Natural killer cell (primary cell): ENCODE measurements at regions not wholly inside any gene's neighbourhood (a gene's known extent, or its start where the extent isn't known, plus 50 kb on each side); places are given as distances from the start of the nearest gene placed in this dataset.
"Not testable (repeated sequence)": the region's sequence is repeated elsewhere in the genome, so short reads cannot be mapped to it uniquely, and the experiment has no call there.

Experiments used
- ATAC-seq, 3 donors: fragments of 150-1000 bp in 2 of 3; fragments of 200-7000 bp in 1 of 3; cut with Tn5 transposase; 1 replicate in 1 of 3; 2 replicates in 2 of 3; pipeline ENCODE4 v1.10.0; 2021; ENCODE audit warnings: mild to moderate bottlenecking in 2 of 3, moderate library complexity in 2 of 3
- DNase-seq, 2 donors: peaks; one replicate each; pipeline versions ENCODE4 v3.0.0 to v3.0.0-alpha.2; 2013 to 2021; ENCODE audit warnings: mixed read lengths in 1 of 2
- H3K27ac ChIP-seq: one replicate; pipeline ENCODE4 v1.5.1; 2013; ENCODE audit warnings: mild to moderate bottlenecking, low read length
- H3K27me3 ChIP-seq: one replicate; pipeline ENCODE4 v1.6.1; 2013; ENCODE audit warnings: low read length; ENCODE audit not compliant: control insufficient read depth, insufficient read depth
- H3K36me3 ChIP-seq: one replicate; pipeline ENCODE4 v1.6.1; 2013; ENCODE audit warnings: low read length; ENCODE audit not compliant: control insufficient read depth, insufficient read depth
- H3K4me1 ChIP-seq: one replicate; pipeline ENCODE4 v1.6.1; 2013; ENCODE audit warnings: low read length; ENCODE audit not compliant: control insufficient read depth, insufficient read depth
- H3K4me3 ChIP-seq: one replicate; pipeline ENCODE4 v1.5.1; 2013; ENCODE audit warnings: low read length
- H3K9me3 ChIP-seq: one replicate; pipeline ENCODE4 v1.6.1; 2013; ENCODE audit warnings: low read length; ENCODE audit not compliant: control insufficient read depth, insufficient read depth
- H3K27ac Mint-ChIP-seq, 2 donors: one replicate each; pipeline ENCODE4 v1.8.0; 2022; ENCODE audit warnings: mild to moderate bottlenecking in 2 of 2, mixed read lengths in 2 of 2, moderate library complexity in 1 of 2
- H3K27me3 Mint-ChIP-seq, 2 donors: one replicate each; pipeline ENCODE4 v1.8.0; 2022; ENCODE audit warnings: low read depth in 2 of 2, mixed read lengths in 2 of 2
- H3K36me3 Mint-ChIP-seq: one replicate; pipeline ENCODE4 v1.8.0; 2022; ENCODE audit warnings: mixed read lengths
- H3K4me1 Mint-ChIP-seq, 2 donors: one replicate each; pipeline ENCODE4 v1.8.0; 2022; ENCODE audit warnings: mixed read lengths in 2 of 2
- H3K4me3 Mint-ChIP-seq: one replicate; pipeline ENCODE4 v1.8.0; 2022; ENCODE audit warnings: mild to moderate bottlenecking, moderate library complexity, mixed read lengths
- H3K9me3 Mint-ChIP-seq, 2 donors: one replicate each; pipeline ENCODE4 v1.8.0; 2022; ENCODE audit warnings: mixed read lengths in 2 of 2
- WGBS: methylation state at CpG from one replicate; pipeline ENCODE4 v1.1.7; 2013; ENCODE audit warnings: missing lambda C conversion rate; ENCODE audit not compliant: insufficient coverage; 5-methylcytosine and 5-hydroxymethylcytosine counted together
- intact Hi-C: fragments of 100-400 bp; cut with micrococcal nuclease; formaldehyde crosslinking; loops from one replicate; pipeline ENCODE4 v1.14.2; 2022
- TF ChIP-seq, protein P1 (sequence below): fragments of 200-600 bp; IDR thresholded peaks from one replicate; pipeline ENCODE4 v1.8.0; 2022; ENCODE audit warnings: antibody characterized with exemption

DNA sequence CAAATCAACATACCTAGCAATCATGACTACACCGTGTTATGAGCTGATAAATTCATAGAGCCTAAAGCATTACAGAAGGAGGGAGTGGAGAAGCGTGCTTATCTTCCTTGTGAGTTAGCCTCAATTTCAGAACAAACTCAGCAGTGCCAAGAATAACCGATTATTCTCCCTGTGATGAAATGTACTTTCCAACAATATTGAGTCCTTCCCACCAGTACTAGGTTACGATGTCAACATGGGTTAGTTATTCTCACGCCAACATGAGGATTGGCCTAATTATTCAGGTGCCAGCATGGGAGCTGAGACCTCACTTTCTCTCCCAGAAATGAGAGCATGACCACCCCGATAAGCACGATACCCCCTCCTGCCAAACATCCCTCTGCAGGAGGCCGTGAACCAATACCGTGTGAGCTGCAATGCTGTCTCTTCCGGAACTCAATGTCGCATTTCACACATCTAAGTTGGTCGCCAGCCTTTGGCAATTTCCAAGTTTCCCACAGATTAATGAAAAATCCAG, 193.7 kb downstream of the ENC1 start:
- no peaks in the 10 kb centered on the region for H3K36me3 Mint-ChIP-seq
- H3K4me1 ChIP-seq = no peaks in the 10 kb centered on the region
- WGBS = 91% methylated on average over 12 of the region's 12 CpGs
- no peaks in the 10 kb centered on the region for H3K9me3 Mint-ChIP-seq
- H3K27ac Mint-ChIP-seq = no peak overlapping the region
- intact Hi-C loops = no loop called here
- H3K27me3 Mint-ChIP-seq = peaks cover under 1 to 4% of the 10 kb centered on the region in 2 donors
- no peaks in the 10 kb centered on the region for H3K9me3 ChIP-seq
- TF ChIP-seq, protein P1, sequence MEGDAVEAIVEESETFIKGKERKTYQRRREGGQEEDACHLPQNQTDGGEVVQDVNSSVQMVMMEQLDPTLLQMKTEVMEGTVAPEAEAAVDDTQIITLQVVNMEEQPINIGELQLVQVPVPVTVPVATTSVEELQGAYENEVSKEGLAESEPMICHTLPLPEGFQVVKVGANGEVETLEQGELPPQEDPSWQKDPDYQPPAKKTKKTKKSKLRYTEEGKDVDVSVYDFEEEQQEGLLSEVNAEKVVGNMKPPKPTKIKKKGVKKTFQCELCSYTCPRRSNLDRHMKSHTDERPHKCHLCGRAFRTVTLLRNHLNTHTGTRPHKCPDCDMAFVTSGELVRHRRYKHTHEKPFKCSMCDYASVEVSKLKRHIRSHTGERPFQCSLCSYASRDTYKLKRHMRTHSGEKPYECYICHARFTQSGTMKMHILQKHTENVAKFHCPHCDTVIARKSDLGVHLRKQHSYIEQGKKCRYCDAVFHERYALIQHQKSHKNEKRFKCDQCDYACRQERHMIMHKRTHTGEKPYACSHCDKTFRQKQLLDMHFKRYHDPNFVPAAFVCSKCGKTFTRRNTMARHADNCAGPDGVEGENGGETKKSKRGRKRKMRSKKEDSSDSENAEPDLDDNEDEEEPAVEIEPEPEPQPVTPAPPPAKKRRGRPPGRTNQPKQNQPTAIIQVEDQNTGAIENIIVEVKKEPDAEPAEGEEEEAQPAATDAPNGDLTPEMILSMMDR = no peak
- no peak overlapping the region for H3K4me3 ChIP-seq
- DNase-seq (no peak), ATAC-seq (no peak)
- no peak overlapping the region for H3K27ac ChIP-seq
- no peaks in the 10 kb centered on the region for H3K36me3 ChIP-seq
- H3K27me3 ChIP-seq = no peaks in the 10 kb centered on the region
- H3K4me1 Mint-ChIP-seq = peaks cover 0 to 4% of the 10 kb centered on the region in 2 donors
- no peak overlapping the region for H3K4me3 Mint-ChIP-seq

DNA sequence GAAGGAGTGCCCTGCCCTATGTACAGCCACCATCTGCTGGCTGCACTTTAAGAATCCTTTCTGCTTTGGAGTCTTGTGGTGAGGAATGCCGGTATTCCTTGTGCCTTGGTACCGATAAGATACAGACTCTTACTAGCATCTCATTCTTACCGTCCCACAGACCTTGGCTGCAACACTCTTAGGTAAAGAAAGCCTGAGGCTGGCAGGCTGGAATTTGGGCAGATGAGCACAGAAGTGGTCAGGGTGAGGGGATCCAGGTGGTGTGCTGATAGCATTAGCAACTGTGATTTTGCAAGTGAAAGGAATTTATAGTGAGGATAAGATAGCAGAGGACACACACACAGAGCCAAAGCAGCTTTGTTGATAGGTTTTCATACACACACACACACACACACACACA, 198.1 kb downstream of the ENC1 start:
- H3K27me3 Mint-ChIP-seq = peaks cover 14 to 17% of the 10 kb centered on the region in 2 donors
- ATAC-seq (no peak), DNase-seq (no peak)
- TF ChIP-seq, protein P1 = no peak
- H3K4me3 Mint-ChIP-seq = no peak overlapping the region
- no peak overlapping the region for H3K4me3 ChIP-seq
- intact Hi-C loops = no loop called here
- no peaks in the 10 kb centered on the region for H3K36me3 Mint-ChIP-seq
- 93% methylated on average over 3 of the region's 3 CpGs for WGBS
- no peaks in the 10 kb centered on the region for H3K4me1 ChIP-seq
- H3K27ac Mint-ChIP-seq = no peak overlapping the region
- H3K9me3 ChIP-seq = no peaks in the 10 kb centered on the region
- H3K9me3 Mint-ChIP-seq = no peaks in the 10 kb centered on the region
- no peaks in the 10 kb centered on the region for H3K4me1 Mint-ChIP-seq
- no peak overlapping the region for H3K27ac ChIP-seq
- H3K36me3 ChIP-seq = no peaks in the 10 kb centered on the region
- no peaks in the 10 kb centered on the region for H3K27me3 ChIP-seq

DNA sequence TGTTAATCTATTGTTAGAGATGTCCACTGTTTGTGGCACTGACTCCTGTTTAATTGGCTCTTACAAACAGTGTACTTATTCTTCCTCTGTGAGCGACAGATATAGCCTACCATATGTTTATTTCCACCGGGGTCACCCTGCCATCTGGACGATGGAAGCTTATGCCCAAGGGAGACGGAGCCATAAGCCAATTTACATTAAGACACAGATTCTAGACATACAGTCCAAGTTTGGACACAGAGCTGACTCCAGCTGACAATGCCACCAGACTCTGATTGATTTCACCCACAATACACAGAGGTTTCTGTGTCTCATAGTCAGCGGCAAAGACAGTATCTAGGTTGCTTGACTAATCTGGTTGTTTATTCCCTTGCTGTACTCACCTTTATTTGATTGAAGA, 198.9 kb downstream of the ENC1 start:
- Histone ChIP-seq H3K36me3 (no peaks in the 10 kb centered on the region), H3K4me1 (no peaks in the 10 kb centered on the region), H3K27me3 (no peaks in the 10 kb centered on the region), H3K4me3 (no peak overlapping the region), H3K9me3 (no peaks in the 10 kb centered on the region), H3K27ac (no peak overlapping the region)
- no peak overlapping the region for H3K4me3 Mint-ChIP-seq
- intact Hi-C loops = no loop called here
- DNase-seq (no peak), ATAC-seq (no peak)
- H3K9me3 Mint-ChIP-seq = no peaks in the 10 kb centered on the region
- no peak overlapping the region for H3K27ac Mint-ChIP-seq
- no peaks in the 10 kb centered on the region for H3K4me1 Mint-ChIP-seq
- 86% methylated on average over 5 of the region's 5 CpGs for WGBS
- H3K36me3 Mint-ChIP-seq = no peaks in the 10 kb centered on the region
- TF ChIP-seq, protein P1 = no peak
- peaks cover 14 to 17% of the 10 kb centered on the region in 2 donors for H3K27me3 Mint-ChIP-seq

DNA sequence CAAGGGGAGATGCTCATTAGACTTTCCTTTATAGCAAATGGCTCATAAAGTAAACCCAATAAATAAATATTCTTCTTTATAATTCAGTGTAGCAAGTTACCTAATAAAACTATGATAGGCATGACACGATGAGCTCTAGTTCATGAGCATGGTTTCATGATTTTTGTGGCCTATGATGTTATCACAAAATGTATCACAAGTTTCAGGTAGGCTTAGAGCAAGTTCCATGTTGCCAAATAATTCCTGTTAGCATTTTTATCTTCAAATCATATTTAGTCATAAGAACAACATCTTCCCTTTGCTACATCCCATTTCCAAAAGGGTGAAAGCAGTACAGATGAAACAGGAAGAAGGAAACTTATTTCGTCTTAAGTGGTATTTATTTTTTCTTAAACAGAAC, 200.2 kb downstream of the ENC1 start:
- WGBS = 100% methylated on average over 1 of the region's 2 CpGs
- no peaks in the 10 kb centered on the region for H3K4me1 Mint-ChIP-seq
- intact Hi-C loops = no loop called here

DNA sequence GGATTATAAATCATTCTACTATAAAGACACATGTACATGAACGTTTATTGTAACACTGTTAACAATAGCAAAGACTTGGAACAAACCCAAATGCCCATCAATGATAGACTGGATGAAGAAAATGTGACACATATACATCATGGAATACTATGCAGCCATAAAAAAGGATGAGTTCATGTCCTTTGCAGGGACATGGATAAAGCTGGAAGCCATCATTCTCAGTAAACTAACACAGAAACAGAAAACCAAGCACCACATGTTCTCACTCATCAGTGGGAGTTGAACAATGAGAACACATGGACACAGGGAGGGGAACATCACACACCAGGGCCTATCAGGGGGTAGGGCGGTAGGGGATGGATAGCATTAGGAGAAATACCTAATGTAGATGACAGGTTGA, 202.7 kb downstream of the ENC1 start:
- H3K36me3 Mint-ChIP-seq, DNase-seq, H3K4me3 Mint-ChIP-seq, ATAC-seq, H3K27me3 ChIP-seq, H3K9me3 ChIP-seq, H3K27ac Mint-ChIP-seq, H3K9me3 Mint-ChIP-seq, H3K4me1 Mint-ChIP-seq, intact Hi-C loops, H3K27ac ChIP-seq, H3K36me3 ChIP-seq, H3K4me1 ChIP-seq, H3K4me3 ChIP-seq: not testable (repeated sequence)
- no CpG with 5 or more reads among the region's 2 CpGs for WGBS
- peaks cover 26 to 36% of the 10 kb centered on the region in 2 donors for H3K27me3 Mint-ChIP-seq

More for the DNA sequence above, 200.2 kb downstream of the ENC1 start:
- no peaks in the 10 kb centered on the region for H3K9me3 Mint-ChIP-seq
- Histone ChIP-seq H3K4me1 (no peaks in the 10 kb centered on the region), H3K9me3 (no peaks in the 10 kb centered on the region), H3K27me3 (no peaks in the 10 kb centered on the region), H3K27ac (no peak overlapping the region), H3K4me3 (no peak overlapping the region), H3K36me3 (no peaks in the 10 kb centered on the region)
- no peak for ATAC-seq
- no peaks in the 10 kb centered on the region for H3K36me3 Mint-ChIP-seq
- TF ChIP-seq, protein P1 = no peak
- H3K4me3 Mint-ChIP-seq = no peak overlapping the region
- DNase-seq = no peak
- peaks cover 17 to 25% of the 10 kb centered on the region in 2 donors for H3K27me3 Mint-ChIP-seq
- no peak overlapping the region for H3K27ac Mint-ChIP-seq
